Adrenal gland (tissue), 9 donors: ENCODE measurements at regions not wholly inside any gene's neighbourhood (a gene's known extent, or its start where the extent isn't known, plus 50 kb on each side); places are given as distances from the start of the nearest gene placed in this dataset.

Experiments
- DNase-seq, 7 donors: peaks; one replicate each; pipeline ENCODE4 v3.0.0-alpha.2; 2019 to 2020
- H3K27ac ChIP-seq, 5 donors: fragments of 200-600 bp; sonication (generic) in 4 of 5; 1 replicate in 3 of 5; 2 replicates in 2 of 5; pipeline versions ENCODE4 v1.5.1 to v1.8.0; 2016 to 2020; ENCODE audit warnings: mild to moderate bottlenecking in 1 of 5
- H3K27me3 ChIP-seq: fragments of 200-600 bp; 2 replicates; pipeline ENCODE4 v1.8.0; 2021
- H3K36me3 ChIP-seq, 2 donors: fragments of 200-600 bp; replicated peaks in 1 of 2; 1 replicate in 1 of 2; 2 replicates in 1 of 2; pipeline versions ENCODE4 v1.5.1 to v1.8.0; 2018 to 2022
- H3K4me1 ChIP-seq, 2 donors: fragments of 200-600 bp; replicated peaks in 1 of 2; 1 replicate in 1 of 2; 2 replicates in 1 of 2; pipeline versions ENCODE4 v1.5.1 to v1.8.0; 2018 to 2021
- H3K4me3 ChIP-seq, 4 donors: fragments of 200-600 bp; sonication (generic) in 3 of 4; one replicate each; pipeline ENCODE4 v1.5.1; 2016 to 2018
- H3K9me3 ChIP-seq, 3 donors: fragments of 200-600 bp; sonication (generic) in 1 of 3; replicated peaks in 1 of 3; 1 replicate in 2 of 3; 2 replicates in 1 of 3; pipeline versions ENCODE4 v1.5.1 to v1.8.0; 2016 to 2021
- CTCF ChIP-seq, 6 experiments: fragments of 450-650 bp in 4 of 6; fragments of 200-600 bp in 2 of 6; sonication (generic) in 1 of 6; IDR thresholded peaks; 1 replicate in 5 of 6; 2 replicates in 1 of 6; pipeline versions ENCODE4 v1.5.1 to v1.8.0; 2016 to 2021; ENCODE audit warnings: antibody characterized with exemption in 6 of 6, mild to moderate bottlenecking in 2 of 6, moderate library complexity in 1 of 6
- POLR2A ChIP-seq, 2 donors: fragments of 450-650 bp; IDR thresholded peaks; one replicate each; pipeline ENCODE4 v1.6.1; 2017; ENCODE audit warnings: antibody characterized with exemption in 2 of 2, mild to moderate bottlenecking in 2 of 2, moderate library complexity in 1 of 2
- WGBS, 4 donors: extraction: QIAGEN DNeasy Blood & Tissue Kit in 2 of 4; methylation state at CpG; one replicate each; pipeline versions ENCODE4 v1.1.5 to v1.1.7; 2013 to 2017; 5-methylcytosine and 5-hydroxymethylcytosine counted together
- intact Hi-C, 2 donors: fragments of 100-400 bp; cut with DNase I; formaldehyde crosslinking; loops; one replicate each; pipeline versions ENCODE4 v1.14.1 to v1.15.0; 2022 to 2023
- donor health status: healthy with polysubstance abuse.
- donor health status: Bipolar disorder and iron deficiency.
- donor health status: DM: yes; HTN: yes; CAD: no.
- donor health status: DM: no; HTN: no; CAD: no.
- donor health status: DM: no; HTN: no; CAD: no.

- no peak overlapping the region for H3K4me3 ChIP-seq
- H3K36me3 ChIP-seq, result peaks cover 0 to 19% of the 10 kb centered on the region in 2 donors
- H3K9me3 ChIP-seq, result no peaks in the 10 kb centered on the region
- H3K4me1 ChIP-seq, result no peaks in the 10 kb centered on the region
- intact Hi-C loops, result no loop called here
- H3K27me3 ChIP-seq, result no peaks in the 10 kb centered on the region
- TF ChIP-seq CTCF (IDR thresholded peaks at IDR 0.05), result no peak
- TF ChIP-seq POLR2A (IDR thresholded peaks at IDR 0.05), result no peak
- 96 to 97% (median 97%) methylated on average over 1 of the region's 1 CpG for WGBS, 4 donors
- no peak overlapping the region for H3K27ac ChIP-seq
- no peak for DNase-seq
Measured at GRCh38 chr4:122276359-122276758, 102.5 kb upstream of the ADAD1 start.

- peaks cover 0 to 4% of the 10 kb centered on the region in 2 donors for H3K36me3 ChIP-seq
- TF ChIP-seq POLR2A (IDR thresholded peaks at IDR 0.05) (no peak), CTCF (IDR thresholded peaks at IDR 0.05) (no peak)
- no peak for DNase-seq
Measured at GRCh38 chr4:122278976-122279375, 99.8 kb upstream of the ADAD1 start.

GRCh38 chr4:122279670-122280069 lies 99.1 kb upstream of the ADAD1 start:
- WGBS, 4 donors, result 97 to 100% (median 99%) methylated on average over 2 of the region's 2 CpGs
- H3K27ac ChIP-seq, result no peak overlapping the region
- no peaks in the 10 kb centered on the region for H3K36me3 ChIP-seq
- H3K9me3 ChIP-seq, result no peaks in the 10 kb centered on the region
- intact Hi-C loops, result loop anchor here in 1 of 2 donors (5.0 kb wide), 1 partner anchor 32 kb away; no protein-coding TSS in a partner anchor
- no peak for TF ChIP-seq POLR2A (IDR thresholded peaks at IDR 0.05)
- no peak for TF ChIP-seq CTCF (IDR thresholded peaks at IDR 0.05)
- no peaks in the 10 kb centered on the region for H3K27me3 ChIP-seq
- no peak for DNase-seq
- no peaks in the 10 kb centered on the region for H3K4me1 ChIP-seq
- no peak overlapping the region for H3K4me3 ChIP-seq

More at GRCh38 chr4:122278976-122279375, 99.8 kb upstream of the ADAD1 start:
- Histone ChIP-seq H3K4me1 (no peaks in the 10 kb centered on the region), H3K9me3 (no peaks in the 10 kb centered on the region), H3K4me3 (no peak overlapping the region), H3K27me3 (no peaks in the 10 kb centered on the region), H3K27ac (no peak overlapping the region)
- intact Hi-C loops, result no loop called here
- 91 to 100% (median 96%) methylated on average over 1 of the region's 1 CpG for WGBS, 4 donors

GRCh38 chr4:122285285-122285684 lies 93.5 kb upstream of the ADAD1 start:
- no peak for DNase-seq
- WGBS, 4 donors, result 89 to 97% (median 94%) methylated on average over 2 of the region's 2 CpGs
- intact Hi-C loops, result no loop called here
- H3K4me3 ChIP-seq, result no peak overlapping the region
- H3K27me3 ChIP-seq, result no peaks in the 10 kb centered on the region
- H3K36me3 ChIP-seq, result peaks cover 0 to 11% of the 10 kb centered on the region in 2 donors
- no peak overlapping the region for H3K27ac ChIP-seq
- no peaks in the 10 kb centered on the region for H3K4me1 ChIP-seq
- TF ChIP-seq POLR2A (IDR thresholded peaks at IDR 0.05) (no peak), CTCF (IDR thresholded peaks at IDR 0.05) (no peak)
- H3K9me3 ChIP-seq, result no peaks in the 10 kb centered on the region
